ENCODE measurements at regions not wholly inside any gene's neighbourhood (a gene's known extent, or its start where the extent isn't known, plus 50 kb on each side); places are given as distances from the start of the nearest gene placed in this dataset.

GRCh38 chr5:73284220-73284795 is 111.3 kb downstream of the TMEM174 start:
- H3K9me3 ChIP-seq (ENCODE audit: control insufficient read depth, insufficient read depth, low read length), result no peaks in the 10 kb centered on the region
- no peaks in the 10 kb centered on the region for H3K4me1 ChIP-seq (ENCODE audit: control insufficient read depth, insufficient read depth, low read length)
- H3K4me3 ChIP-seq (ENCODE audit: low read length), result no peak overlapping the region
- DNase-seq (no peak), ATAC-seq (no peak)
- no peaks in the 10 kb centered on the region for H3K36me3 ChIP-seq (ENCODE audit: control insufficient read depth, insufficient read depth, low read length)
- no peaks in the 10 kb centered on the region for H3K4me1 Mint-ChIP-seq
- H3K9me3 Mint-ChIP-seq, result no peaks in the 10 kb centered on the region
- intact Hi-C loops (cut with micrococcal nuclease), result no loop called here
- no peak overlapping the region for H3K27ac Mint-ChIP-seq
- no peak for TF ChIP-seq CTCF (IDR thresholded peaks at IDR 0.05)
- H3K36me3 Mint-ChIP-seq, result no peaks in the 10 kb centered on the region
- no peak overlapping the region for H3K27ac ChIP-seq (ENCODE audit: low read length)
- peaks cover 35 to 79% of the 10 kb centered on the region in 2 donors for H3K27me3 Mint-ChIP-seq (ENCODE audit: low read depth in 2 of 2)
- H3K27me3 ChIP-seq (ENCODE audit: control insufficient read depth, insufficient read depth, low read length), result no peaks in the 10 kb centered on the region
- 66% methylated on average over 7 of the region's 7 CpGs for WGBS (ENCODE audit: insufficient coverage)
- H3K4me3 Mint-ChIP-seq, result no peak overlapping the region

GRCh38 chr5:73282923-73283322 is 109.9 kb downstream of the TMEM174 start:
- Mint-ChIP-seq H3K4me3 (no peak overlapping the region), H3K27me3 (ENCODE audit: low read depth in 2 of 2) (peaks cover 32 to 75% of the 10 kb centered on the region in 2 donors), H3K36me3 (no peaks in the 10 kb centered on the region), H3K27ac (no peak overlapping the region), H3K4me1 (no peaks in the 10 kb centered on the region), H3K9me3 (no peaks in the 10 kb centered on the region)
- Histone ChIP-seq H3K27me3 (ENCODE audit: control insufficient read depth, insufficient read depth, low read length) (no peaks in the 10 kb centered on the region), H3K4me1 (ENCODE audit: control insufficient read depth, insufficient read depth, low read length) (no peaks in the 10 kb centered on the region), H3K4me3 (ENCODE audit: low read length) (no peak overlapping the region), H3K36me3 (ENCODE audit: control insufficient read depth, insufficient read depth, low read length) (no peaks in the 10 kb centered on the region), H3K9me3 (ENCODE audit: control insufficient read depth, insufficient read depth, low read length) (no peaks in the 10 kb centered on the region), H3K27ac (ENCODE audit: low read length) (no peak overlapping the region)
- DNase-seq (no peak), ATAC-seq (no peak)
- intact Hi-C loops (cut with micrococcal nuclease), result no loop called here
- TF ChIP-seq CTCF (IDR thresholded peaks at IDR 0.05), result no peak

GRCh38 chr5:73282383-73282782 is 109.4 kb downstream of the TMEM174 start:
- H3K4me3 ChIP-seq (ENCODE audit: low read length), result no peak overlapping the region
- intact Hi-C loops (cut with micrococcal nuclease), result no loop called here
- no peaks in the 10 kb centered on the region for H3K9me3 ChIP-seq (ENCODE audit: control insufficient read depth, insufficient read depth, low read length)
- 61% methylated on average over 7 of the region's 7 CpGs for WGBS (ENCODE audit: insufficient coverage)
- no peaks in the 10 kb centered on the region for H3K9me3 Mint-ChIP-seq
- no peak overlapping the region for H3K27ac Mint-ChIP-seq
- DNase-seq, result no peak
- no peaks in the 10 kb centered on the region for H3K36me3 Mint-ChIP-seq
- no peak overlapping the region for H3K4me3 Mint-ChIP-seq
- peaks cover 35 to 77% of the 10 kb centered on the region in 2 donors for H3K27me3 Mint-ChIP-seq (ENCODE audit: low read depth in 2 of 2)
- H3K4me1 Mint-ChIP-seq, result no peaks in the 10 kb centered on the region
- ATAC-seq, result no peak
- no peak overlapping the region for H3K27ac ChIP-seq (ENCODE audit: low read length)
- no peaks in the 10 kb centered on the region for H3K27me3 ChIP-seq (ENCODE audit: control insufficient read depth, insufficient read depth, low read length)
- H3K36me3 ChIP-seq (ENCODE audit: control insufficient read depth, insufficient read depth, low read length), result no peaks in the 10 kb centered on the region
- TF ChIP-seq CTCF (IDR thresholded peaks at IDR 0.05), result no peak
- no peaks in the 10 kb centered on the region for H3K4me1 ChIP-seq (ENCODE audit: control insufficient read depth, insufficient read depth, low read length)
